ENCODE measurements at regions not wholly inside any gene's neighbourhood (a gene's known extent, or its start where the extent isn't known, plus 50 kb on each side); places are given as distances from the start of the nearest gene placed in this dataset.

DNA sequence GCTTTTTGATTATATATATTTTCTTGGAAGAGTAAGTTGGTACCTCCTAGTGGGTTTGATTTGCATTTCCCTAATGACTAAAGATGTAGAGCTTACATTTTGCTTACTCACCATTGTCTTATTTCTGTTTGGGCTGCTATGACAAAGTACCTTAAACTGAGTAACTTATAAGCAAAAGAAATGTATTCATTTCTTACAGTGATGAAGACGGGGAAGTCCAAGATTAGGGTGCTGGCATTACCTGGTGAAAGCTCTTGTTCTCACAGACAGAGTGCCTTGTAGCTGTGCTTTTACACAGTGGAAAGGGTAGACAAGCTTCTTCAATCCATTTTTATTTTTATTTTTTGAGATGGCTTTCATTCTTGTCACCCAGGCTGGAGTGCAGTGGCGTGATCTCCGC lies 229.2 kb upstream of the AGA start:
- TF ChIP-seq, protein P1, sequence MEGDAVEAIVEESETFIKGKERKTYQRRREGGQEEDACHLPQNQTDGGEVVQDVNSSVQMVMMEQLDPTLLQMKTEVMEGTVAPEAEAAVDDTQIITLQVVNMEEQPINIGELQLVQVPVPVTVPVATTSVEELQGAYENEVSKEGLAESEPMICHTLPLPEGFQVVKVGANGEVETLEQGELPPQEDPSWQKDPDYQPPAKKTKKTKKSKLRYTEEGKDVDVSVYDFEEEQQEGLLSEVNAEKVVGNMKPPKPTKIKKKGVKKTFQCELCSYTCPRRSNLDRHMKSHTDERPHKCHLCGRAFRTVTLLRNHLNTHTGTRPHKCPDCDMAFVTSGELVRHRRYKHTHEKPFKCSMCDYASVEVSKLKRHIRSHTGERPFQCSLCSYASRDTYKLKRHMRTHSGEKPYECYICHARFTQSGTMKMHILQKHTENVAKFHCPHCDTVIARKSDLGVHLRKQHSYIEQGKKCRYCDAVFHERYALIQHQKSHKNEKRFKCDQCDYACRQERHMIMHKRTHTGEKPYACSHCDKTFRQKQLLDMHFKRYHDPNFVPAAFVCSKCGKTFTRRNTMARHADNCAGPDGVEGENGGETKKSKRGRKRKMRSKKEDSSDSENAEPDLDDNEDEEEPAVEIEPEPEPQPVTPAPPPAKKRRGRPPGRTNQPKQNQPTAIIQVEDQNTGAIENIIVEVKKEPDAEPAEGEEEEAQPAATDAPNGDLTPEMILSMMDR (IDR thresholded peaks at IDR 0.05; ENCODE audit: borderline replicate concordance, extremely low read depth, low read length, poor library complexity, severe bottlenecking) = no peak
- TF ChIP-seq EZH2 (IDR thresholded peaks at IDR 0.05; ENCODE audit: borderline replicate concordance, low read depth, low read length, severe bottlenecking) = no peak
